ENCODE measurements at regions not wholly inside any gene's neighbourhood (a gene's known extent, or its start where the extent isn't known, plus 50 kb on each side); places are given as distances from the start of the nearest gene placed in this dataset.

DNA sequence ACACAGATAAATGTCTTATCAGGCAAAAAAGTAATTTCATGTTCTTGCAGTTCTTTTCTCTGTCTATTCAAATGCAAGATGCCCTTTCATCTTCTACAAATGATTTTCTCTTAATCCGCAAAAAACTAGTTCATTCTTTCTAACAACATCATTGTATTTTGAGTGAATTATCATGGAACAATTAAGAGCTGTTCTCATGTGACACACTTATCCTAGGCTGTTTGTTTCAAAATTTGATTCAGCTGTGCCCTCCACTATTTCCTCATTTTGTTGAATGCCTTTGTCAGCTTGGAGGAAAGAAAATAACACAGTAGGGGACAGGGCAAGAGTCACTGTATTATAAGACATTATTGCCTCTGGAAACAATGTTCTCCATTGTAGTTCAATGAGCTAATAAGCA, 396.9 kb downstream of the KCTD12 start:
- no peaks in the 10 kb centered on the region for H3K4me1 ChIP-seq
- H3K36me3 ChIP-seq: no peaks in the 10 kb centered on the region
- intact Hi-C loops (cut with micrococcal nuclease): no loop called here
- H3K27me3 ChIP-seq (ENCODE audit: low read depth): no peaks in the 10 kb centered on the region
- no peaks in the 10 kb centered on the region for H3K9me3 ChIP-seq (replicated peaks)
- no peak for DNase-seq
- no peak for TF ChIP-seq CTCF (IDR thresholded peaks at IDR 0.05; ENCODE audit: borderline replicate concordance)
- no peak overlapping the region for H3K27ac ChIP-seq (replicated peaks)
- H3K4me3 ChIP-seq: no peak overlapping the region

- no peak overlapping the region for H3K27ac ChIP-seq (replicated peaks)
- no peak for TF ChIP-seq CTCF (IDR thresholded peaks at IDR 0.05; ENCODE audit: borderline replicate concordance)
Measured at GRCh38 chr13:76481738-76482137, 404.5 kb downstream of the KCTD12 start.

GRCh38 chr13:76474966-76475365, 411.2 kb downstream of the KCTD12 start:
- no peaks in the 10 kb centered on the region for H3K36me3 ChIP-seq
- H3K4me3 ChIP-seq: no peak overlapping the region
- no peaks in the 10 kb centered on the region for H3K9me3 ChIP-seq (replicated peaks)
- H3K27ac ChIP-seq (replicated peaks): no peak overlapping the region
- no peak for TF ChIP-seq CTCF (IDR thresholded peaks at IDR 0.05; ENCODE audit: borderline replicate concordance)
- DNase-seq: no peak
- intact Hi-C loops (cut with micrococcal nuclease): loop anchor here (10.0 kb wide), 1 partner anchor 250 kb away; no protein-coding TSS in a partner anchor
- no peaks in the 10 kb centered on the region for H3K27me3 ChIP-seq (ENCODE audit: low read depth)
- peaks cover 11% of the 10 kb centered on the region for H3K4me1 ChIP-seq

More at GRCh38 chr13:76481738-76482137, 404.5 kb downstream of the KCTD12 start:
- Histone ChIP-seq H3K4me1 (no peaks in the 10 kb centered on the region), H3K9me3 (replicated peaks) (no peaks in the 10 kb centered on the region), H3K27me3 (ENCODE audit: low read depth) (no peaks in the 10 kb centered on the region), H3K4me3 (no peak overlapping the region), H3K36me3 (no peaks in the 10 kb centered on the region)
- intact Hi-C loops (cut with micrococcal nuclease): no loop called here
- no peak for DNase-seq

GRCh38 chr13:76474356-76474755, 411.8 kb downstream of the KCTD12 start:
- Histone ChIP-seq H3K27ac (replicated peaks) (peak overlapping the region; percentile 44), H3K27me3 (ENCODE audit: low read depth) (no peaks in the 10 kb centered on the region), H3K4me3 (no peak overlapping the region), H3K9me3 (replicated peaks) (no peaks in the 10 kb centered on the region), H3K4me1 (peaks cover 11% of the 10 kb centered on the region), H3K36me3 (no peaks in the 10 kb centered on the region)
- TF ChIP-seq CTCF (IDR thresholded peaks at IDR 0.05; ENCODE audit: borderline replicate concordance): no peak
- no peak for DNase-seq
- intact Hi-C loops (cut with micrococcal nuclease): loop anchor here (10.0 kb wide), 1 partner anchor 250 kb away; no protein-coding TSS in a partner anchor

- intact Hi-C loops (cut with micrococcal nuclease): loop anchor here (2.0 to 10.0 kb wide), 2 partner anchors 249 to 601 kb away; no protein-coding TSS in a partner anchor
- peak; percentile 88 for TF ChIP-seq CTCF (IDR thresholded peaks at IDR 0.05; ENCODE audit: borderline replicate concordance)
- peak; percentile 45 for DNase-seq
- H3K4me3 ChIP-seq: no peak overlapping the region
- peak overlapping the region; percentile 44 for H3K27ac ChIP-seq (replicated peaks)
- no peaks in the 10 kb centered on the region for H3K36me3 ChIP-seq
- no peaks in the 10 kb centered on the region for H3K9me3 ChIP-seq (replicated peaks)
- H3K27me3 ChIP-seq (ENCODE audit: low read depth): no peaks in the 10 kb centered on the region
- peaks cover 11% of the 10 kb centered on the region for H3K4me1 ChIP-seq
Measured at GRCh38 chr13:76473552-76474134, 412.6 kb downstream of the KCTD12 start.

Measured in left ventricle myocardium inferior (tissue), 1 donor.